Stimulated activated CD4-positive, alpha-beta T cell treated with anti-CD3 and anti-CD28 coated beads, Interleukin-1b, Interleukin-23, amount 100 ng/mL, for 1 hour (primary cell): ENCODE measurements at regions not wholly inside any gene's neighbourhood (a gene's known extent, or its start where the extent isn't known, plus 50 kb on each side); places are given as distances from the start of the nearest gene placed in this dataset.
"Not testable (repeated sequence)": the region's sequence is repeated elsewhere in the genome, so short reads cannot be mapped to it uniquely, and the experiment has no call there.

Experiments
- DNase-seq, 2 donors: peaks; one replicate each; pipeline ENCODE4 v3.0.0-alpha.2; 2020; ENCODE audit warnings: low read depth in 2 of 2

GRCh38 chr1:2851918-2852317 is 50.4 kb upstream of the TTC34 start:
- not testable (repeated sequence) for DNase-seq

- DNase-seq, result no peak
These were observed 52.2 kb upstream of the TTC34 start for GRCh38 chr1:2853711-2854110.

- DNase-seq, result no peak
These were observed 52.7 kb upstream of the TTC34 start for GRCh38 chr1:2854151-2854550.

GRCh38 chr1:2854611-2855010 is 53.1 kb upstream of the TTC34 start:
- no peak for DNase-seq

- DNase-seq, result no peak
These were observed 53.9 kb upstream of the TTC34 start for GRCh38 chr1:2855206-2856065.

- no peak for DNase-seq
These were observed 54.5 kb upstream of the TTC34 start for GRCh38 chr1:2856066-2856390.

- no peak for DNase-seq
These were observed 55.3 kb upstream of the TTC34 start for GRCh38 chr1:2856676-2857375.

GRCh38 chr1:2857521-2857920 is 56.0 kb upstream of the TTC34 start:
- no peak for DNase-seq

GRCh38 chr1:2858676-2859075 is 57.2 kb upstream of the TTC34 start:
- DNase-seq, result no peak

GRCh38 chr1:2859219-2859880 is 57.9 kb upstream of the TTC34 start:
- no peak for DNase-seq

- no peak for DNase-seq
These were observed 58.5 kb upstream of the TTC34 start for GRCh38 chr1:2859881-2860430.

GRCh38 chr1:2860476-2861142 is 59.1 kb upstream of the TTC34 start:
- DNase-seq, result no peak

- DNase-seq, result no peak
These were observed 59.9 kb upstream of the TTC34 start for GRCh38 chr1:2861143-2861987.

- no peak for DNase-seq
These were observed 60.7 kb upstream of the TTC34 start for GRCh38 chr1:2861988-2862813.

GRCh38 chr1:2862814-2863647 is 61.5 kb upstream of the TTC34 start:
- DNase-seq, result no peak

GRCh38 chr1:2863648-2863963 is 62.1 kb upstream of the TTC34 start:
- no peak for DNase-seq

GRCh38 chr1:2864203-2864905 is 62.9 kb upstream of the TTC34 start:
- DNase-seq, result no peak

GRCh38 chr1:2865000-2865399 is 63.5 kb upstream of the TTC34 start:
- DNase-seq, result no peak
